GM08714 (cell line): ENCODE measurements at regions not wholly inside any gene's neighbourhood (a gene's known extent, or its start where the extent isn't known, plus 50 kb on each side); places are given as distances from the start of the nearest gene placed in this dataset.

Experiments
- H3K4me3 ChIP-seq: fragments of 200-500 bp; sonication (Bioruptor generic); 2 replicates; pipeline ENCODE4 v1.5.1; 2014; ENCODE audit warnings: mild to moderate bottlenecking, low read length, inconsistent platforms
- ZNF274 ChIP-seq: IDR thresholded peaks from 2 replicates; pipeline ENCODE4 v1.6.1; 2012; ENCODE audit warnings: mild to moderate bottlenecking, low read depth, low read length

GRCh38 chr15:31446546-31446945, 119.9 kb downstream of the KLF13 start:
- no peak overlapping the region for H3K4me3 ChIP-seq
- TF ChIP-seq ZNF274, result no peak

- no peak for TF ChIP-seq ZNF274
- H3K4me3 ChIP-seq, result no peak overlapping the region
Observed at GRCh38 chr15:31447931-31448634, 121.4 kb downstream of the KLF13 start.

GRCh38 chr15:31448635-31448979, 122.0 kb downstream of the KLF13 start:
- TF ChIP-seq ZNF274, result no peak
- no peak overlapping the region for H3K4me3 ChIP-seq

GRCh38 chr15:31452595-31453557, 126.2 kb downstream of the KLF13 start:
- TF ChIP-seq ZNF274, result no peak
- no peak overlapping the region for H3K4me3 ChIP-seq

- TF ChIP-seq ZNF274, result no peak
- no peak overlapping the region for H3K4me3 ChIP-seq
Observed at GRCh38 chr15:31453558-31454318, 127.1 kb downstream of the KLF13 start.

- H3K4me3 ChIP-seq, result no peak overlapping the region
- TF ChIP-seq ZNF274, result no peak
Observed at GRCh38 chr15:31455499-31455898, 128.9 kb downstream of the KLF13 start.

- H3K4me3 ChIP-seq, result no peak overlapping the region
- no peak for TF ChIP-seq ZNF274
Observed at GRCh38 chr15:31456354-31457060, 129.9 kb downstream of the KLF13 start.

GRCh38 chr15:31457161-31457560, 130.5 kb downstream of the KLF13 start:
- no peak overlapping the region for H3K4me3 ChIP-seq
- TF ChIP-seq ZNF274, result no peak

- TF ChIP-seq ZNF274, result no peak
- no peak overlapping the region for H3K4me3 ChIP-seq
Observed at GRCh38 chr15:31457631-31458526, 131.2 kb downstream of the KLF13 start.

- no peak for TF ChIP-seq ZNF274
- H3K4me3 ChIP-seq, result no peak overlapping the region; the same call in 1 of the 2 replicates
Observed at GRCh38 chr15:31458596-31459399, 132.2 kb downstream of the KLF13 start.

- H3K4me3 ChIP-seq, result no peak overlapping the region
- TF ChIP-seq ZNF274, result no peak
Observed at GRCh38 chr15:31459400-31459748, 132.7 kb downstream of the KLF13 start.

- no peak overlapping the region for H3K4me3 ChIP-seq
- no peak for TF ChIP-seq ZNF274
Observed at GRCh38 chr15:31461375-31461774, 134.7 kb downstream of the KLF13 start.
